Naive thymus-derived CD8-positive, alpha-beta T cell (primary cell): ENCODE measurements at regions not wholly inside any gene's neighbourhood (a gene's known extent, or its start where the extent isn't known, plus 50 kb on each side); places are given as distances from the start of the nearest gene placed in this dataset.
A peak's percentile ranks its signal among the peaks of the same experiment; 100 is the strongest.

Experiments
- ATAC-seq, 2 donors: fragments of 150-1000 bp; cut with Tn5 transposase in 1 of 2; sonication (Bioruptor Pico), chemical (Tn5 transposase) in 1 of 2; 1 replicate in 1 of 2; 2 replicates in 1 of 2; pipeline ENCODE4 v1.10.0; 2021; ENCODE audit warnings: mild to moderate bottlenecking in 2 of 2, moderate library complexity in 2 of 2
- POLR2A ChIA-PET: fragments of 350-600 bp; sonication (Branson Sonifier 250); formaldehyde crosslinking; loops from one replicate; lab custom pipeline; 2021; ENCODE audit warnings: antibody characterized with exemption; lab: Charles Lee
- DNase-seq, 10 donors: peaks; one replicate each; pipeline versions ENCODE4 v3.0.0 to v3.0.0-alpha.2; 2020 to 2022
- H3K27ac Mint-ChIP-seq, 10 donors: one replicate each; pipeline ENCODE4 v1.8.0; 2020 to 2022; ENCODE audit warnings: mild to moderate bottlenecking in 10 of 10, mixed read lengths in 10 of 10, moderate library complexity in 4 of 10, inconsistent platforms in 1 of 10
- H3K27me3 Mint-ChIP-seq, 5 donors: one replicate each; pipeline ENCODE4 v1.8.0; 2021 to 2022; ENCODE audit warnings: mixed read lengths in 5 of 5
- H3K36me3 Mint-ChIP-seq, 3 donors: one replicate each; pipeline ENCODE4 v1.8.0; 2020 to 2022; ENCODE audit warnings: mixed read lengths in 3 of 3, mild to moderate bottlenecking in 2 of 3, inconsistent platforms in 1 of 3
- H3K4me1 Mint-ChIP-seq, 4 donors: one replicate each; pipeline ENCODE4 v1.8.0; 2021 to 2022; ENCODE audit warnings: mixed read lengths in 4 of 4
- H3K4me3 Mint-ChIP-seq, 10 donors: one replicate each; pipeline ENCODE4 v1.8.0; 2020 to 2022; ENCODE audit warnings: mild to moderate bottlenecking in 10 of 10, mixed read lengths in 10 of 10, moderate library complexity in 6 of 10, inconsistent platforms in 1 of 10
- H3K9me3 Mint-ChIP-seq, 9 donors: one replicate each; pipeline ENCODE4 v1.8.0; 2020 to 2022; ENCODE audit warnings: mixed read lengths in 9 of 9, mild to moderate bottlenecking in 3 of 9, inconsistent platforms in 1 of 9, moderate library complexity in 1 of 9

DNA sequence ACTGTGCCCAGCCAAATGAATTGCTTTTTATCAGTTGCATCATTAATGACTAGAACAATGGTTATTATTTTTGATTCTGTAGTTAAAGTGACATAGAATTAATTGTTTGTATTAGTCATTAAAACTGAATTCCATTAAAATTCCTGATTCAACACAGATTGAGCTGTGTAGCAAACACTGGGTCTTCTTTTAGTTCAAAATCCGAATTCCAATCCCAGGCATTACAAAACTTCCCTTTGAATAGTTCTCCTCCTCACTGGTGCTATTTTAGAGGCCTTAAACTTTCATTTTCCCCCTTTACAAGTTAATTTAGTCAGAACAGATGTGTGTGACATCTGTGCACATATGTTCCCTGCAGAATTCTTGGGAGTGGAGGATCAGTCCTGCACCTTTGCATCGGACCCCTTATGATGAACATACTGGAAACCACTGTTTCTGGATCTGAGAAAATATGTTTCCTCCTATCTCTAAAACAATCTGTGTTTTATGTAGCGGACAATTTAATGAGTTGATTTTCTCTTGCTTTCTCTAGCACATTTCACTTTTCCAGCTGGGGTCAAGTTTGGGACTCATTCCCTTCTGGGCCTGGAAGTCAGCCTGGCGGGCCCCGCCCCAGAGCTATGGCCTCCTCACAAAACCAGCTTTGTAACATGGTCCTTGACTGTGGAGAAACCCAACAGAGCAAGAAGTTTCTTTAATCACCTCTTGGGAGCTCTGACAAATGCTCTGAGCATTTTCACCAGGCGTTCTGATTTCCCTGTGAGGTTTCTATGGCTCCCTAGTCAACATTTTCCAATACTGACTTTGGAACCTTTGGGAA is 87.9 kb upstream of the MAMDC2 start:
- Mint-ChIP-seq H3K27ac (no peak overlapping the region), H3K9me3 (peaks cover 0 to 8% (median 3%) of the 10 kb centered on the region in 9 donors), H3K27me3 (peaks cover 4 to 21% (median 13%) of the 10 kb centered on the region in 5 donors), H3K4me3 (no peak overlapping the region), H3K36me3 (peaks cover 0 to 7% (median 0%) of the 10 kb centered on the region in 3 donors), H3K4me1 (no peaks in the 10 kb centered on the region)
- POLR2A ChIA-PET = no interaction called here
- DNase-seq (no peak), ATAC-seq (no peak)

DNA sequence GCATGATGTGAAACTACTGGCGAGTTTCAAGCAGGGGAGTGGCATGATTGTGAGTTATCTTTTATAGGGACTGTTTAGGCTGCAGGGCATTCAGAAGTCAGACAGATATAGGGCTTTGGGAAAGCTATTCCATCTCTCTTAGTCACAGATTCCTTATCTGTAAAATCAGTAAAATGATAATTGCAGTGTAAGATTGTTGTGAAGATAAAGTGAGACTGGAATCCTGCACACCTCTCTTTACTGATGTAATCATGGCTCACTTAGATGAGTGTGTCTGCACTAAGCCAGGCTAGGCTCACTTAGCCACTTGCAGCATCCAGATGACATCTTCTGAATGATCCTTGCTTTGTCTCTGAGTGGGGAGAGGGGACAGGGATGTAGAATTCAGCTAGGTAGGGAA is 81.8 kb upstream of the MAMDC2 start:
- H3K4me3 Mint-ChIP-seq = no peak overlapping the region
- no peaks in the 10 kb centered on the region for H3K36me3 Mint-ChIP-seq
- POLR2A ChIA-PET = no interaction called here
- DNase-seq (no peak), ATAC-seq (no peak)
- H3K9me3 Mint-ChIP-seq = no peaks in the 10 kb centered on the region
- H3K27me3 Mint-ChIP-seq = peaks cover 2 to 26% (median 12%) of the 10 kb centered on the region in 5 donors
- H3K4me1 Mint-ChIP-seq = no peaks in the 10 kb centered on the region
- no peak overlapping the region for H3K27ac Mint-ChIP-seq

DNA sequence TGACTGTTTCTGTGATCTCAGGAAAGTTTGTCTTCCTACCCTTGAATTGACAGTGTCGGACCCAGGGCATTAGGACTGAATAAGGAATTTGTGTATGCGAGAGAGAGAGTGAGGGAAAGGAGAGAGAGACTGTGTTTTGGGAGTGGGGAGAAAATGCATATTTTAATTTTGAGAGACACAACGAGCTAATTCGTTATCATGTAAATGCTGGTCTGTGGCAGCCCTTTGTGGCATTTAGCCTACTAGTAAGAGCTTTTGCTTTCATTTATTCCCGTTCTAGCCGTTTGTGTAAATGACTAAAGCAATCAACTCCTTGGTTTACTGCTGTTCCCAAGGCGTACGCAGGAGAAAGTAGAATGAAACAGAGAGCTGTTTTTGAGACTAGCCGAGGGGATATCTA is 79.8 kb upstream of the MAMDC2 start:
- H3K9me3 Mint-ChIP-seq = peaks cover 0 to 2% (median 0%) of the 10 kb centered on the region in 9 donors
- no peak overlapping the region for H3K27ac Mint-ChIP-seq
- H3K4me3 Mint-ChIP-seq = no peak overlapping the region
- H3K36me3 Mint-ChIP-seq = no peaks in the 10 kb centered on the region
- no peak for ATAC-seq
- DNase-seq = no peak
- H3K4me1 Mint-ChIP-seq = no peaks in the 10 kb centered on the region
- H3K27me3 Mint-ChIP-seq = peaks cover 2 to 26% (median 6%) of the 10 kb centered on the region in 5 donors
- POLR2A ChIA-PET = no interaction called here

DNA sequence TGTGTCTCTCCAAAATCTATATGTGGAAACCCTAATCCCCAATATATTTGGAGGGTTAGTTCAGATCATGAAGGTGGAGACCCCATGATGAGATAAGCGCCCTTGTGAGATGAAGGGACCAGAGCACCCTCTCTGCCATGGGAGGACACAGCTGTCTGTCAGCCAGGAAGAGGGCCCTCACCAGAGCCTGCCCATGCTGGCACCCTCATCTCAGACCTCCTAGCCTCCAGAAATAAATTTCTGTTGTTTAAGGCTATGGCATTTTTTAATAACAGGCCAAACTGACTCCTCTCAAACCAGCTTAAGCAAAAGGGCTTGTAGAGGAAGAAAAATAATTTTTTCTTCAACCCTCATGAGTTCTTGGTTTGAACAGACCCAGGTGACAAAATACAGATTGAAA is 79.2 kb upstream of the MAMDC2 start:
- Mint-ChIP-seq H3K4me1 (no peaks in the 10 kb centered on the region), H3K9me3 (peaks cover 0 to 2% (median 0%) of the 10 kb centered on the region in 9 donors), H3K36me3 (no peaks in the 10 kb centered on the region), H3K27ac (no peak overlapping the region), H3K4me3 (no peak overlapping the region), H3K27me3 (peaks cover 2 to 26% (median 6%) of the 10 kb centered on the region in 5 donors)
- POLR2A ChIA-PET = no interaction called here
- ATAC-seq (no peak), DNase-seq (no peak)

DNA sequence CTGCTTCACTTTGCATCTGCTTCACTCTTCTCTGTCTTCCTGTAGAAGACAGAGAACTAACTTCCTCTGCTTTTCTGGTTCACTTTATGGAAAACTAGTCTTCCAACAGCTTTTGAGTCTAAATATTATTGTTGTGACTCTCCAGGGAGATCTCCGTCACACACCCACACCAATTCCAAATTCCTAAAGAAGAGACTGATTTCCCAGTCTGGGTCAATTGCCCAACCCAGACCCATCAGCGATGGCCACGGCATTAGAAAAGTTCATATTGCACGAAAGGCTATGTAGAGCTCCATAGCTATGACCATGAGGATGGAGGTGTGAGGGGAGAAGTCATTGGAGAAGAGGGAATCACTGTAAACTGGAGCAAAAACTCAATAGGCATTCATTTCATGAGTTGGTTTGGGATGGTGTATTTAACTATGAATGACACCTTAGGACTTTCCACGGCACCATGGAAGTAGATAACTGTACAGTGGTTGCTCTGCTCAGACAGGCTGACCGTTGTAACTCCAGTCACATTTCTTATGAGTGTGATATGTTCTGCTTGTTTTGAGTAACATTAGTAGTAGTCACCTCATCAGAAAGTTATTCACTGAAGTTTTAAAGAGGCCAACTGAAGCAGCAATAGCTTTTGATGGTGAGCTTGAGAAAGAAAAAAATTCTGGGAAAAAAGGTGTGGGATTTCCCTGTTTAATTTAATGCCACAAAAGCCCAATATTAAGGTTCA is 78.1 kb upstream of the MAMDC2 start:
- ATAC-seq (no peak), DNase-seq (no peak)
- POLR2A ChIA-PET = no interaction called here
- Mint-ChIP-seq H3K4me1 (no peaks in the 10 kb centered on the region), H3K27ac (no peak overlapping the region), H3K36me3 (no peaks in the 10 kb centered on the region), H3K4me3 (no peak overlapping the region), H3K9me3 (peaks cover 0 to 2% (median 0%) of the 10 kb centered on the region in 9 donors), H3K27me3 (peaks cover 2 to 26% (median 6%) of the 10 kb centered on the region in 5 donors)

DNA sequence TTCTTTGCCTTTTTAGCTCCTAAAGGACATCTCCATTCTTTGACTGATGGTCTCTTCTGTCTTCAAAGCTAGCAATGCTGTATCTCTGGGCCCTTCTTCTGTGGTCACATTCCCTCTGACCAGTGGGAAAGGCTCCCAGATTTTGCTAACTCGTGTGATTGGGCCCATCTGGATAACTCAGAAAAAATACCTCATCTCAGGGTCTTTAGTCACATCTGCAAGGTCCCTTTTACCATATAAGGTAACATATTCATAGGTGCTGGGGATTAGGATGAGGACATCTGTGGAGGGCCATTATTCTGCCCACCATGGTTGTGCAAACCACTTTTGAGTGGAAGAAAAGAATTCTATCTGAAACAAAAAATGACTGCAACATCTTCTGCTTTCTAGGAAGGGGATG is 76.3 kb upstream of the MAMDC2 start:
- H3K36me3 Mint-ChIP-seq = no peaks in the 10 kb centered on the region

DNA sequence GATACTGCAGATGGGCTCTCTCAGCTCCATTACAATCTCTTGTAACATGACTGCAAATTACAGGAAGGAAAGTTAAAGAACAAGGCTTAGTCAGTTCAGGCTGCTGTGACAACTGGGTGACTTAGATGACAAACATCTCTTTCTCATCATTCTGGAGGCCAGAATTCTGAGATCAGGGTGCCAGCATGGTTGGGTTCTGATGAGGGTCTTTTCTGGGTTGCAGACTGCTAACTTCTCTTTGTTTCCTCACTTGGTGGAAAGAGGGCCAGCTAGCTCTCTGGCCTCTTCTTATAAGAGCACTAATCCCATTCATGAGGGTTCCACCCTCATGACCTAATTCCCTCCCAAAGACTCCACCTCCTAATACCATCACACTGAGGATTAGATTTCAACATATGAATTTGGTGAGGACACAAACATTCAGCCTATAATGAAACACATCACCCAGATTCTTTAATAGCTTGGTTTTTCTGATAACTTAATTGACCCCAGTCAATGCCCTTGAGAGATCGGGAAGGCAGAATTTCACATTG is 73.6 kb upstream of the MAMDC2 start:
- no peak for ATAC-seq
- H3K27ac Mint-ChIP-seq = no peak overlapping the region
- DNase-seq = no peak
- no peaks in the 10 kb centered on the region for H3K4me1 Mint-ChIP-seq
- H3K27me3 Mint-ChIP-seq = peaks cover 0 to 10% (median 6%) of the 10 kb centered on the region in 5 donors
- POLR2A ChIA-PET = no interaction called here
- no peaks in the 10 kb centered on the region for H3K36me3 Mint-ChIP-seq
- H3K4me3 Mint-ChIP-seq = no peak overlapping the region
- H3K9me3 Mint-ChIP-seq = peaks cover 0 to 2% (median 0%) of the 10 kb centered on the region in 9 donors

More for the DNA sequence above, 76.3 kb upstream of the MAMDC2 start:
- Mint-ChIP-seq H3K27me3 (peaks cover 2 to 12% (median 3%) of the 10 kb centered on the region in 5 donors), H3K27ac (no peak overlapping the region), H3K4me1 (no peaks in the 10 kb centered on the region), H3K4me3 (no peak overlapping the region), H3K9me3 (peaks cover 0 to 2% (median 0%) of the 10 kb centered on the region in 9 donors)
- ATAC-seq (no peak), DNase-seq (no peak)
- POLR2A ChIA-PET = no interaction called here

DNA sequence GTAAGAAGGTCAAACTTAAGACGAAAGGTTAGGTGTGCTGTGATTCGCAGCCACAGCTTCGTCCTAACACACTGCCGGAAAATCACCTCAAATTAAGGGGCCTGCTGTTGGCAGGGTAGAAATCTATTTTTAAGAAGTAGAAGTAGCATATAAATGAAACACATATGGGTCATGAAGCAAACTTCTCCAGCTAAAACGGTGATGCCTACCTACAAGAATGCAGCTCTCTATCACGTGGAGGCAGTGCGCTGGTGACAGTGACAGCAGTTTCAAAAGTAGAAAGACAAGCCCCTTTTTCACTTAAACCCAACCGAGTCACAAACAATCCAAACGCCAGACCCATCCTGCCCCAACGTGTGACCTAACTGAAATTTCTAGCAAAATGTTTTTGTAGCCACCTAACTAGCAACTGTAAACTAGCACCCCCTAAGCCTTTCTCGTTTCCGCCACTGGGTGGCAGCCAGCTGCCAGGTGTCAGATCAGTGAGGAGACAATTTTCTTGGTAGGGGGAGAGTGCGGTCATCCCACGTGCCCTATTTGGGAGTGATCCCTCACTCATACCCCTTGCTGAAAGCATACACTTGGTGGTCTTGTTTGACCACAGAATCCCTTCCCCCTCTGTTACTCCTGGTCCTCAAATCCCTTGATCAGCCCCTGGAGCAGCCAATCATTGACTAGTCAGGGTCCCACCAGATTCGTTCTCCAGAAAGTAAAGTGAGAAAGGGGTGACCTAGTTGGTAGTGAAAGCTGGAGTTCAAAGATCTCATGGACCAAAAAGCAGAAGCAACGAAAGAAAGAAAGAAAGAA is 71.8 kb upstream of the MAMDC2 start:
- POLR2A ChIA-PET = no interaction called here
- ATAC-seq = peak in 1 of 2 donors; percentile 32
- peak; percentile 1 to 69 (median 22) for DNase-seq
- H3K27me3 Mint-ChIP-seq = peaks cover 5 to 11% (median 9%) of the 10 kb centered on the region in 5 donors
- peaks cover 0 to 2% (median 0%) of the 10 kb centered on the region in 9 donors for H3K9me3 Mint-ChIP-seq
- H3K4me3 Mint-ChIP-seq = no peak overlapping the region
- peak overlapping the region in 1 of 10 donors; percentile 34 for H3K27ac Mint-ChIP-seq
- H3K36me3 Mint-ChIP-seq = no peaks in the 10 kb centered on the region
- no peaks in the 10 kb centered on the region for H3K4me1 Mint-ChIP-seq

DNA sequence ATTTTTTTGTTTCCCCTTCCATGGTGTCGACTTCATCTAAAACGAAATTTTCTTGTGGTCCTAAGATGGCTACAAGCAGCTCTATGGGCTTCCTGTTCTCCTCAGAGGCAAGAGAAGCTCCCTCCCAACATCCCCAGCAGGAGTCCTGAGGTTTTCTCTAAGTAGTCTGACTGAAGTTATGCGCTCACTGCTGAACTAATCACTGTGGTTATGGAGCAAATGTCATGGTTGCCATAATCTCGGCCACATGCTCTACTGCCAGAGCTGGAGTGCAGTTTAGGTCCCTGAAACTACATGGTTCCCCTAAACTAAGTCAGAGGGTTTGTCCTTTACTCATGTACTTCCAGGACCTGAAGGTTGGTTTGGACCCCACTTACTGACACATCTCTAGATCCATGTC is 68.0 kb upstream of the MAMDC2 start:
- DNase-seq = no peak
- Mint-ChIP-seq H3K36me3 (no peaks in the 10 kb centered on the region), H3K27ac (no peak overlapping the region), H3K4me1 (no peaks in the 10 kb centered on the region), H3K9me3 (no peaks in the 10 kb centered on the region), H3K4me3 (no peak overlapping the region), H3K27me3 (peaks cover 5 to 15% (median 11%) of the 10 kb centered on the region in 5 donors)
- ATAC-seq = no peak
- POLR2A ChIA-PET = no interaction called here

DNA sequence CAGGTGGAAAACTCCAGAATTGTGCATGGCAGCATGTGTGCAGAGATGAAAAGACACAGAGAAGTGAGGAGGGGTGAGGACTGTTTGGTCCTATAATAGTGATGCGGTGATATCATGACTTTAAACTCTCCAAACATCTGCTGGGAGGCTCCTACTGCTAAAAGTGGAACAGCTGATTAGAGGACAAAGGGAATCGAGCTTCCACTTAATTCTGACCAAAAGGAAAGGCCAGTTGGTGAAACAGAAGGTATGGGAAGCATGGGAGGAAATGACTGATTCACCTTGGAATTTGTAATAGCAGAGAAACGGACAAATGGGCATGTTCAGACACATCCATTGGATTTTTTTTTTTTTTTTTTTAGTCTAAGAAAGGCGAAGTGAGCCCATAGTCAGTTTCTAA is 67.5 kb upstream of the MAMDC2 start:
- Mint-ChIP-seq H3K4me1 (no peaks in the 10 kb centered on the region), H3K4me3 (no peak overlapping the region)
- DNase-seq = no peak

DNA sequence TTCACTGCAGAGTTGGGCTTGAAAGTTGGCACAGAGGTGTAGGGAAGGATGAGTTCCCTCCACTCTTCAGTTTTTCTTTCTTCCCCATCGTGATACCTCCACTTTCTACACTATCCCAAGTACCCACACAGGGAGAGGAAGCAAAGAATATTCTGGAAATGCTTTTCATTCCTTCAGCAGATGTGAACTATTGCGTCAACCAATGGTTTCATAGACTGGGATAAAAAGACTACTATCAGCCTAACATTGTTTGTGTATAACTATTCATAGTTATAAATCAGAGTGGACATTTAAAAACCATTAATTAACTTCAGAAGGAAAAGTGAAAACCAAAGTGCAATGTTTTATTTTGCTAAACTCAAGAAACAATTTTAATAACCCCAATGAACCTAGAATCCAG is 63.6 kb upstream of the MAMDC2 start:
- no peak for DNase-seq
- Mint-ChIP-seq H3K27ac (no peak overlapping the region), H3K4me1 (no peaks in the 10 kb centered on the region), H3K36me3 (no peaks in the 10 kb centered on the region), H3K27me3 (peaks cover 1 to 26% (median 6%) of the 10 kb centered on the region in 5 donors), H3K9me3 (no peaks in the 10 kb centered on the region), H3K4me3 (no peak overlapping the region)
- ATAC-seq = no peak
- POLR2A ChIA-PET = no interaction called here

More for the DNA sequence above, 67.5 kb upstream of the MAMDC2 start:
- Mint-ChIP-seq H3K27me3 (peaks cover 5 to 15% (median 11%) of the 10 kb centered on the region in 5 donors), H3K9me3 (no peaks in the 10 kb centered on the region), H3K27ac (no peak overlapping the region), H3K36me3 (no peaks in the 10 kb centered on the region)
- no peak for ATAC-seq
- POLR2A ChIA-PET = no interaction called here

DNA sequence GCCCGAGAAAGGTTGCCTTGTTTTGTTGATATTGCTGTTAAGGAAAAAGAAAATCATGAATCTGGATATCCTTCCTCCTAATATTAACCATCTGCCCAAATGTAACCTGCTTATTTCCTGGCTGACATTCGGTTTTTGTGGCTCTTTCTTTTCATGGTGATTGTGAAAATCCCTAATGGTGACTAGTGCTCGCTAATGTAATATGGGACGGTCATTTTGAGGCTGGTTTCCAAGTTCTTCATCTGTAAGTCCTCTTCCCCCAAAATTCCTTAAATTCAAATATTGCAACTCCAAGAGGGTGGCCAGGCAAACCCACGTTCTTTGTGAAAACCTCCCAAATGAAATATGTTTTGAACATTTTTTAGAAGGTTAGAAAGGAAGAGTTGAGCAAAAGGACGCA is 63.1 kb upstream of the MAMDC2 start:
- no peak for DNase-seq
- H3K4me1 Mint-ChIP-seq = no peaks in the 10 kb centered on the region

More for the DNA sequence above, 63.1 kb upstream of the MAMDC2 start:
- no peaks in the 10 kb centered on the region for H3K36me3 Mint-ChIP-seq
- H3K27me3 Mint-ChIP-seq = peaks cover 0 to 25% (median 4%) of the 10 kb centered on the region in 5 donors
- POLR2A ChIA-PET = no interaction called here
- no peak for ATAC-seq
- H3K4me3 Mint-ChIP-seq = no peak overlapping the region
- H3K9me3 Mint-ChIP-seq = no peaks in the 10 kb centered on the region
- no peak overlapping the region for H3K27ac Mint-ChIP-seq
